ENCODE measurements at regions not wholly inside any gene's neighbourhood (a gene's known extent, or its start where the extent isn't known, plus 50 kb on each side); places are given as distances from the start of the nearest gene placed in this dataset.
"Not testable (repeated sequence)": the region's sequence is repeated elsewhere in the genome, so short reads cannot be mapped to it uniquely, and the experiment has no call there.

GRCh38 chr10:36771725-36772124 is 353.7 kb upstream of the ANKRD30A start:
- DNase-seq (ENCODE audit: low read depth, low spot score) = no peak
- ATAC-seq = no peak
- ChIA-PET CTCF (no interaction called here), RAD21 (ENCODE audit: low non-redundant PET in 1 of 2, low total read pairs in 2 of 2, uncharacterized antibody in 2 of 2, unreplicated experiment in 2 of 2) (no interaction called here), POLR2A (no interaction called here)
- H3K27ac ChIP-seq (ENCODE audit: low read depth, low read length) = no peak overlapping the region
- H3K27me3 ChIP-seq (ENCODE audit: insufficient read depth, low read length) = no peaks in the 10 kb centered on the region
- no peaks in the 10 kb centered on the region for H3K4me1 ChIP-seq (ENCODE audit: control insufficient read depth in 1 of 2, insufficient read depth in 2 of 2, low read length in 2 of 2)
- no peak overlapping the region for H2AFZ ChIP-seq (ENCODE audit: low read depth, low read length, poor library complexity, severe bottlenecking)
- TF ChIP-seq MAX (IDR thresholded peaks at IDR 0.05) (no peak), CBX3 (IDR thresholded peaks at IDR 0.05; ENCODE audit: low read depth) (no peak), CEBPB (IDR thresholded peaks at IDR 0.05; ENCODE audit: low read depth) (no peak), RAD21 (IDR thresholded peaks at IDR 0.05; ENCODE audit: low read depth) (no peak), REST (IDR thresholded peaks at IDR 0.05; ENCODE audit: low read depth) (no peak), JUND (IDR thresholded peaks at IDR 0.05) (no peak), CTCF (IDR thresholded peaks at IDR 0.05 in 2 of 3, conservative IDR thresholded peaks at IDR 0.05 in 1 of 3; ENCODE audit: borderline replicate concordance in 1 of 3, insufficient read depth in 1 of 3, low read depth in 2 of 3, low read length in 2 of 3) (no peak), ZNF274 (IDR thresholded peaks at IDR 0.05; ENCODE audit: low read depth, low read length) (no peak), YY1 (IDR thresholded peaks at IDR 0.05; ENCODE audit: extremely low read depth, insufficient replicate concordance, low read depth, low read length) (no peak), POLR2A (IDR thresholded peaks at IDR 0.05; ENCODE audit: borderline replicate concordance, extremely low read depth, insufficient read depth, insufficient read length) (no peak), SIN3A (IDR thresholded peaks at IDR 0.05; ENCODE audit: low read depth) (no peak), ELF1 (IDR thresholded peaks at IDR 0.05; ENCODE audit: borderline replicate concordance, low read depth) (no peak), EZH2phosphoT487 (IDR thresholded peaks at IDR 0.05; ENCODE audit: borderline replicate concordance) (no peak), FOSL1 (IDR thresholded peaks at IDR 0.05; ENCODE audit: low read depth) (no peak), ZFX (IDR thresholded peaks at IDR 0.05) (no peak), EZH2 (IDR thresholded peaks at IDR 0.05) (no peak), TCF7L2 (IDR thresholded peaks at IDR 0.05; ENCODE audit: borderline replicate concordance, extremely low read depth, insufficient read depth, insufficient read length) (no peak), ATF3 (IDR thresholded peaks at IDR 0.05) (no peak), POLR2AphosphoS5 (IDR thresholded peaks at IDR 0.05; ENCODE audit: low read depth, low read length) (no peak)
- H3K9me2 ChIP-seq (ENCODE audit: insufficient read depth) = no peaks in the 10 kb centered on the region
- no peak overlapping the region for H3K4me3 ChIP-seq (replicated peaks in 1 of 2; ENCODE audit: low read depth in 1 of 2, low read length in 2 of 2)
- BruUV-seq (replicated peaks) = no TSS peak
- no peaks in the 10 kb centered on the region for H4K20me1 ChIP-seq (ENCODE audit: insufficient read depth)
- H3K9me3 ChIP-seq (ENCODE audit: control insufficient read depth in 1 of 2, insufficient read depth in 1 of 2, low read depth in 1 of 2, low read length in 2 of 2) = peaks cover 7 to 10% of the 10 kb centered on the region in 2 experiments; a peak in 3 of 4 replicates
- H3K9ac ChIP-seq (ENCODE audit: low read length) = no peak overlapping the region
- intact Hi-C loops (cut with micrococcal nuclease) = no loop called here
- H3K79me2 ChIP-seq (ENCODE audit: insufficient read depth, low read length) = no peaks in the 10 kb centered on the region
- no peak overlapping the region for H3K4me2 ChIP-seq (ENCODE audit: low read length)
- no peaks in the 10 kb centered on the region for H3K36me3 ChIP-seq (ENCODE audit: control insufficient read depth in 1 of 2, insufficient read depth in 2 of 2, low read length in 2 of 2)

- BruUV-seq (replicated peaks); CTCF ChIA-PET; H3K4me2 ChIP-seq (ENCODE audit: low read length); H2AFZ ChIP-seq (ENCODE audit: low read depth, low read length, poor library complexity, severe bottlenecking); intact Hi-C loops (cut with micrococcal nuclease); POLR2A ChIA-PET; DNase-seq (ENCODE audit: low read depth, low spot score); RAD21 ChIA-PET (ENCODE audit: low non-redundant PET in 1 of 2, low total read pairs in 2 of 2, uncharacterized antibody in 2 of 2, unreplicated experiment in 2 of 2); H4K20me1 ChIP-seq (ENCODE audit: insufficient read depth); H3K9me2 ChIP-seq (ENCODE audit: insufficient read depth); H3K27ac ChIP-seq (ENCODE audit: low read depth, low read length); H3K36me3 ChIP-seq (ENCODE audit: control insufficient read depth in 1 of 2, insufficient read depth in 2 of 2, low read length in 2 of 2); H3K79me2 ChIP-seq (ENCODE audit: insufficient read depth, low read length); H3K27me3 ChIP-seq (ENCODE audit: insufficient read depth, low read length); H3K4me1 ChIP-seq (ENCODE audit: control insufficient read depth in 1 of 2, insufficient read depth in 2 of 2, low read length in 2 of 2); H3K4me3 ChIP-seq (replicated peaks in 1 of 2; ENCODE audit: low read depth in 1 of 2, low read length in 2 of 2); H3K9ac ChIP-seq (ENCODE audit: low read length); ATAC-seq: not testable (repeated sequence)
- H3K9me3 ChIP-seq (ENCODE audit: control insufficient read depth in 1 of 2, insufficient read depth in 1 of 2, low read depth in 1 of 2, low read length in 2 of 2) = peaks cover 10 to 12% of the 10 kb centered on the region in 2 experiments; a peak in 3 of 4 replicates
Measured at GRCh38 chr10:36769741-36770140, 355.7 kb upstream of the ANKRD30A start.
